PC-9 (cell line): ENCODE measurements at regions not wholly inside any gene's neighbourhood (a gene's known extent, or its start where the extent isn't known, plus 50 kb on each side); places are given as distances from the start of the nearest gene placed in this dataset.

Experiments used
- EZH2 ChIP-seq: fragments of 200-600 bp; sonication (generic); IDR thresholded peaks from 2 replicates; pipeline ENCODE4 v1.8.0; 2017; ENCODE audit warnings: antibody characterized with exemption, low read depth
- TF ChIP-seq, protein P1 (sequence below): fragments of 200-600 bp; sonication (generic); conservative IDR thresholded peaks from 2 replicates; pipeline ENCODE4 v1.6.1; 2017; ENCODE audit warnings: mixed run types, antibody characterized with exemption, mild to moderate bottlenecking, moderate library complexity

DNA sequence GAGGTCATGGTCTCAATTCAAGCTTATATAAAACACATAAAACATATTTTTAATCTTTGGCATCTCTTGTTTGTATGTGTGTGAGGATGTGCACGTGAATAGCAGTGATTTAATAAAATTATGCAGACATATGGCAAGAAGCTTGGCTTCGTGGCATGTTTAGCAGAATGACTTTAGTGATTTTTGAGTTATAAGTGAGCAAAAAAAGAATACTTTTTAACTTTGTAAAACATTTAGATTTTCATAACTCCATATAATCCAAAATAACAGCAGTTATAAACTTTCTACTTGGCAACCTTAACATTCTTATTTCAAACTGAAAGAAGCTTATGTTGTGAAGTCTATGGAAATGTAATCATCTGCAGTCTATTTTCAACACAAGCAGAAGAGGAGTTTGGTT is 120.6 kb downstream of the SLITRK1 start:
- TF ChIP-seq, protein P1, sequence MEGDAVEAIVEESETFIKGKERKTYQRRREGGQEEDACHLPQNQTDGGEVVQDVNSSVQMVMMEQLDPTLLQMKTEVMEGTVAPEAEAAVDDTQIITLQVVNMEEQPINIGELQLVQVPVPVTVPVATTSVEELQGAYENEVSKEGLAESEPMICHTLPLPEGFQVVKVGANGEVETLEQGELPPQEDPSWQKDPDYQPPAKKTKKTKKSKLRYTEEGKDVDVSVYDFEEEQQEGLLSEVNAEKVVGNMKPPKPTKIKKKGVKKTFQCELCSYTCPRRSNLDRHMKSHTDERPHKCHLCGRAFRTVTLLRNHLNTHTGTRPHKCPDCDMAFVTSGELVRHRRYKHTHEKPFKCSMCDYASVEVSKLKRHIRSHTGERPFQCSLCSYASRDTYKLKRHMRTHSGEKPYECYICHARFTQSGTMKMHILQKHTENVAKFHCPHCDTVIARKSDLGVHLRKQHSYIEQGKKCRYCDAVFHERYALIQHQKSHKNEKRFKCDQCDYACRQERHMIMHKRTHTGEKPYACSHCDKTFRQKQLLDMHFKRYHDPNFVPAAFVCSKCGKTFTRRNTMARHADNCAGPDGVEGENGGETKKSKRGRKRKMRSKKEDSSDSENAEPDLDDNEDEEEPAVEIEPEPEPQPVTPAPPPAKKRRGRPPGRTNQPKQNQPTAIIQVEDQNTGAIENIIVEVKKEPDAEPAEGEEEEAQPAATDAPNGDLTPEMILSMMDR = no peak
- TF ChIP-seq EZH2 = no peak
